NB4 (cell line): ENCODE measurements at regions not wholly inside any gene's neighbourhood (a gene's known extent, or its start where the extent isn't known, plus 50 kb on each side); places are given as distances from the start of the nearest gene placed in this dataset.

Experiments used
- MYC ChIP-seq: IDR thresholded peaks from 2 replicates; pipeline ENCODE4 v1.6.1; 2011; ENCODE audit warnings: low read depth, low read length
- POLR2A ChIP-seq: IDR thresholded peaks from 2 replicates; pipeline ENCODE4 v1.6.1; 2011; ENCODE audit warnings: mild to moderate bottlenecking; ENCODE audit not compliant: insufficient read length; ENCODE audit errors: extremely low read depth
- TF ChIP-seq, protein P1 (sequence below): IDR thresholded peaks from one replicate; pipeline ENCODE4 v1.5.1; 2012; ENCODE audit warnings: low read depth, low read length
- TF ChIP-seq, protein P2 (sequence below): IDR thresholded peaks from 2 replicates; pipeline ENCODE4 v1.6.1; 2011; ENCODE audit warnings: low read depth, low read length

DNA sequence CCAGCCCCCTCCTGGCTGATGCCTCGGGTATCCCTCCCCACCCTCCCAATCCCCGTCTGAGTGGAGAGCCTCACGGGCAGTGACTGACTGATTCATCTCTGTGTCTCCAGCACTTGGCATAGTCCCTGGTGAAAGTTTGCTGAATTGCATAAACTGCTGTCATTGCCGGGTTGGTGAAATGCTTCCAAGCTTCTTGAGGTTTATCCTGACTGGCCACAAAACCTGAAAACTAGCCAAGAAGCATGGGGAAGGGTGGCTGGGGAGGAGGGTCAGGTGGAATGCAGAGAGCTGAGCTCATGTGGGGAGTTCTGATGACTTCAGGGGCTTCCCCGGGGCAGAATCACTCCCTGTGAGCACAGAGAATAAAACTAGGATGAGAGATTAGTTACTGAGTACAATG, 56.9 kb upstream of the GGTA1 start:
- TF ChIP-seq, protein P1, sequence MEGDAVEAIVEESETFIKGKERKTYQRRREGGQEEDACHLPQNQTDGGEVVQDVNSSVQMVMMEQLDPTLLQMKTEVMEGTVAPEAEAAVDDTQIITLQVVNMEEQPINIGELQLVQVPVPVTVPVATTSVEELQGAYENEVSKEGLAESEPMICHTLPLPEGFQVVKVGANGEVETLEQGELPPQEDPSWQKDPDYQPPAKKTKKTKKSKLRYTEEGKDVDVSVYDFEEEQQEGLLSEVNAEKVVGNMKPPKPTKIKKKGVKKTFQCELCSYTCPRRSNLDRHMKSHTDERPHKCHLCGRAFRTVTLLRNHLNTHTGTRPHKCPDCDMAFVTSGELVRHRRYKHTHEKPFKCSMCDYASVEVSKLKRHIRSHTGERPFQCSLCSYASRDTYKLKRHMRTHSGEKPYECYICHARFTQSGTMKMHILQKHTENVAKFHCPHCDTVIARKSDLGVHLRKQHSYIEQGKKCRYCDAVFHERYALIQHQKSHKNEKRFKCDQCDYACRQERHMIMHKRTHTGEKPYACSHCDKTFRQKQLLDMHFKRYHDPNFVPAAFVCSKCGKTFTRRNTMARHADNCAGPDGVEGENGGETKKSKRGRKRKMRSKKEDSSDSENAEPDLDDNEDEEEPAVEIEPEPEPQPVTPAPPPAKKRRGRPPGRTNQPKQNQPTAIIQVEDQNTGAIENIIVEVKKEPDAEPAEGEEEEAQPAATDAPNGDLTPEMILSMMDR, result no peak
- TF ChIP-seq POLR2A, result no peak
- no peak for TF ChIP-seq MYC
- TF ChIP-seq, protein P2, sequence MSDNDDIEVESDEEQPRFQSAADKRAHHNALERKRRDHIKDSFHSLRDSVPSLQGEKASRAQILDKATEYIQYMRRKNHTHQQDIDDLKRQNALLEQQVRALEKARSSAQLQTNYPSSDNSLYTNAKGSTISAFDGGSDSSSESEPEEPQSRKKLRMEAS, result no peak
